OCI-LY7 (cell line): ENCODE measurements at regions not wholly inside any gene's neighbourhood (a gene's known extent, or its start where the extent isn't known, plus 50 kb on each side); places are given as distances from the start of the nearest gene placed in this dataset.

Source experiments
- BruUV-seq: library from RNA; stranded (reverse); fragments of 400-500 nt; replicated peaks from 2 replicates; lab custom pipeline; 2021; lab: Mats Ljungman, UMichigan
- CTCF ChIA-PET: fragments of 300-600 bp; sonication (Branson Sonifier 250); formaldehyde crosslinking; loops from one replicate; lab custom pipeline; 2022; ENCODE audit warnings: antibody characterized with exemption; ENCODE audit not compliant: unreplicated experiment; lab: Charles Lee
- POLR2A ChIA-PET: fragments of 300-600 bp; sonication (Branson Sonifier 250); formaldehyde crosslinking; loops from one replicate; lab custom pipeline; 2022; ENCODE audit warnings: antibody characterized with exemption; lab: Charles Lee
- DNase-seq: peaks from one replicate; pipeline ENCODE4 v3.0.0-alpha.2; 2015; ENCODE audit warnings: low spot score
- H2AFZ ChIP-seq: fragments of 200-600 bp; sonication (generic), shearing (Covaris generic); 2 replicates; pipeline ENCODE4 v1.6.1; 2014; ENCODE audit warnings: mild to moderate bottlenecking, antibody characterized with exemption, low read length, moderate library complexity
- H3K27ac ChIP-seq: fragments of 200-600 bp; sonication (generic); 2 replicates; pipeline ENCODE4 v1.5.1; 2014; ENCODE audit warnings: mixed run types, low read depth, mild to moderate bottlenecking, moderate library complexity, low read length, inconsistent platforms; ENCODE audit not compliant: poor library complexity, severe bottlenecking
- H3K36me3 ChIP-seq: fragments of 200-600 bp; sonication (generic); 2 replicates; pipeline ENCODE4 v1.6.1; 2014; ENCODE audit warnings: mild to moderate bottlenecking, antibody characterized with exemption, low read length, moderate library complexity, mixed read lengths; ENCODE audit not compliant: insufficient read depth
- H3K4me1 ChIP-seq: fragments of 200-600 bp; sonication (generic); 2 replicates; pipeline ENCODE4 v1.5.1; 2014; ENCODE audit warnings: mild to moderate bottlenecking, low read length; ENCODE audit not compliant: insufficient read depth, poor library complexity, severe bottlenecking
- H3K4me2 ChIP-seq: fragments of 200-600 bp; sonication (generic); 2 replicates; pipeline ENCODE4 v1.6.1; 2014; ENCODE audit warnings: mild to moderate bottlenecking, low read length
- H3K4me3 ChIP-seq: fragments of 200-600 bp; sonication (generic); 2 replicates; pipeline ENCODE4 v1.5.1; 2014; ENCODE audit warnings: mild to moderate bottlenecking, low read depth, low read length; ENCODE audit not compliant: poor library complexity, severe bottlenecking
- H3K79me2 ChIP-seq: fragments of 200-600 bp; sonication (generic); 2 replicates; pipeline ENCODE4 v1.6.1; 2016; ENCODE audit warnings: low read depth, mild to moderate bottlenecking, low read length, moderate library complexity, mixed read lengths; ENCODE audit not compliant: insufficient read depth
- H3K9me2 ChIP-seq: fragments of 200-600 bp; sonication (generic); 2 replicates; pipeline ENCODE4 v1.6.1; 2016; ENCODE audit warnings: mild to moderate bottlenecking, low read length, mixed read lengths; ENCODE audit not compliant: insufficient read depth
- H3K9me3 ChIP-seq: fragments of 200-600 bp; sonication (generic); 2 replicates; pipeline ENCODE4 v1.6.1; 2014; ENCODE audit warnings: mild to moderate bottlenecking, mixed run types, low read length, mixed read lengths
- H4K20me1 ChIP-seq: fragments of 200-600 bp; sonication (generic); 2 replicates; pipeline ENCODE4 v1.6.1; 2014; ENCODE audit warnings: mild to moderate bottlenecking, antibody characterized with exemption, low read length, moderate library complexity, mixed read lengths; ENCODE audit not compliant: insufficient read depth
- EZH2phosphoT487 ChIP-seq: fragments of 200-600 bp; sonication (generic); IDR thresholded peaks from 2 replicates; pipeline ENCODE4 v1.6.1; 2018; ENCODE audit warnings: low read depth, borderline replicate concordance, mild to moderate bottlenecking, mixed run types, antibody characterized with exemption, low read length, moderate library complexity, mixed read lengths
- intact Hi-C: fragments of 100-400 bp; cut with micrococcal nuclease; formaldehyde crosslinking; loops from one replicate; pipeline ENCODE4 v1.10.0; 2022; ENCODE audit not compliant: unreplicated experiment
- TF ChIP-seq, protein P1 (sequence below): fragments of 200-600 bp; sonication (generic); conservative IDR thresholded peaks from 2 replicates; pipeline ENCODE4 v1.5.1; 2014; ENCODE audit warnings: mild to moderate bottlenecking, antibody characterized with exemption, low read length, moderate library complexity, mixed read lengths

DNA sequence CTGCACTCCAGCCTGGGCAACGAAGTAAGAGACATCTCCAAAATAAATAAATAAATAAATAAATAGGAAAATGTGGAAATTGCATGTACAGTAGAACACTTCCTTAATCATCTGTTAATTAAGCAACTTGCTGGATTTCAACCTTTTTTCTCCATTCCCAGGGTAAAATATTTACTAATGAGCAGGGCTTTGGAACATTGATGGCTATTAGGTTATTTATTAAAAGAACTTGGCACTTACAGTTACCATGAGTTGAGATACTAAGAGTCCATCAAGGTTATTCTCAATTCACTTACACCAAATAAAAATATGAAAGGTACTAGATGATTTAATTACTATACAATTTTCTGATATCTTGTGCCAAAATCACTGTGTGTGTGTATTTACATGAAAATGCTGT is 607.1 kb downstream of the PCDH18 start:
- Histone ChIP-seq H3K9me3 (no peaks in the 10 kb centered on the region), H3K9me2 (no peaks in the 10 kb centered on the region), H3K4me3 (no peak overlapping the region), H3K4me1 (no peaks in the 10 kb centered on the region), H3K79me2 (no peaks in the 10 kb centered on the region), H3K4me2 (no peak overlapping the region), H4K20me1 (no peaks in the 10 kb centered on the region), H3K36me3 (no peaks in the 10 kb centered on the region), H2AFZ (no peak overlapping the region), H3K27ac (no peak overlapping the region)
- TF ChIP-seq EZH2phosphoT487, result no peak
- TF ChIP-seq, protein P1, sequence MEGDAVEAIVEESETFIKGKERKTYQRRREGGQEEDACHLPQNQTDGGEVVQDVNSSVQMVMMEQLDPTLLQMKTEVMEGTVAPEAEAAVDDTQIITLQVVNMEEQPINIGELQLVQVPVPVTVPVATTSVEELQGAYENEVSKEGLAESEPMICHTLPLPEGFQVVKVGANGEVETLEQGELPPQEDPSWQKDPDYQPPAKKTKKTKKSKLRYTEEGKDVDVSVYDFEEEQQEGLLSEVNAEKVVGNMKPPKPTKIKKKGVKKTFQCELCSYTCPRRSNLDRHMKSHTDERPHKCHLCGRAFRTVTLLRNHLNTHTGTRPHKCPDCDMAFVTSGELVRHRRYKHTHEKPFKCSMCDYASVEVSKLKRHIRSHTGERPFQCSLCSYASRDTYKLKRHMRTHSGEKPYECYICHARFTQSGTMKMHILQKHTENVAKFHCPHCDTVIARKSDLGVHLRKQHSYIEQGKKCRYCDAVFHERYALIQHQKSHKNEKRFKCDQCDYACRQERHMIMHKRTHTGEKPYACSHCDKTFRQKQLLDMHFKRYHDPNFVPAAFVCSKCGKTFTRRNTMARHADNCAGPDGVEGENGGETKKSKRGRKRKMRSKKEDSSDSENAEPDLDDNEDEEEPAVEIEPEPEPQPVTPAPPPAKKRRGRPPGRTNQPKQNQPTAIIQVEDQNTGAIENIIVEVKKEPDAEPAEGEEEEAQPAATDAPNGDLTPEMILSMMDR, result no peak
- intact Hi-C loops, result no loop called here
- CTCF ChIA-PET, result no interaction called here
- DNase-seq, result no peak
- POLR2A ChIA-PET, result no interaction called here
- BruUV-seq, result no TSS peak

DNA sequence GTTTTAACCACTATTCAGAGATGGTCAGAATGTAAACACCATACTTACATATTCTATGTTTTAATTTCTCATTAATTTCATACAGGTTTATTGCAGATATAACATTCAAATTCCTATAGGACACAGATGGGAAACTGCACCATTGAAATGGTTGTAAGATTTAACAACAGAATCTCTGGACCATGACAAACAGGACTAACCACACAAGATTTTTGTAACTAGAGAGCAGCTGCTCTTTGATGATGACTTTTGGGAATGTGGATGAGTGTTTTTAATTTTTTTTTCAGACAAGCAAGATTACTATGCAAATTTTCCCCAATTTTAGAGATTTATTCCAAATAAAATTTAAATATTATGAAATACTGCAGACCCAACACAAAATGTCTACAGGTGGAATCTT is 610.2 kb downstream of the PCDH18 start:
- BruUV-seq, result no TSS peak
- Histone ChIP-seq H3K9me2 (no peaks in the 10 kb centered on the region), H2AFZ (no peak overlapping the region), H3K79me2 (no peaks in the 10 kb centered on the region), H3K27ac (no peak overlapping the region), H3K4me2 (no peak overlapping the region), H4K20me1 (no peaks in the 10 kb centered on the region), H3K36me3 (no peaks in the 10 kb centered on the region), H3K9me3 (no peaks in the 10 kb centered on the region), H3K4me3 (no peak overlapping the region), H3K4me1 (no peaks in the 10 kb centered on the region)
- CTCF ChIA-PET, result no interaction called here
- POLR2A ChIA-PET, result no interaction called here
- intact Hi-C loops, result no loop called here
- DNase-seq, result no peak
- no peak for TF ChIP-seq EZH2phosphoT487
- TF ChIP-seq, protein P1, result no peak

DNA sequence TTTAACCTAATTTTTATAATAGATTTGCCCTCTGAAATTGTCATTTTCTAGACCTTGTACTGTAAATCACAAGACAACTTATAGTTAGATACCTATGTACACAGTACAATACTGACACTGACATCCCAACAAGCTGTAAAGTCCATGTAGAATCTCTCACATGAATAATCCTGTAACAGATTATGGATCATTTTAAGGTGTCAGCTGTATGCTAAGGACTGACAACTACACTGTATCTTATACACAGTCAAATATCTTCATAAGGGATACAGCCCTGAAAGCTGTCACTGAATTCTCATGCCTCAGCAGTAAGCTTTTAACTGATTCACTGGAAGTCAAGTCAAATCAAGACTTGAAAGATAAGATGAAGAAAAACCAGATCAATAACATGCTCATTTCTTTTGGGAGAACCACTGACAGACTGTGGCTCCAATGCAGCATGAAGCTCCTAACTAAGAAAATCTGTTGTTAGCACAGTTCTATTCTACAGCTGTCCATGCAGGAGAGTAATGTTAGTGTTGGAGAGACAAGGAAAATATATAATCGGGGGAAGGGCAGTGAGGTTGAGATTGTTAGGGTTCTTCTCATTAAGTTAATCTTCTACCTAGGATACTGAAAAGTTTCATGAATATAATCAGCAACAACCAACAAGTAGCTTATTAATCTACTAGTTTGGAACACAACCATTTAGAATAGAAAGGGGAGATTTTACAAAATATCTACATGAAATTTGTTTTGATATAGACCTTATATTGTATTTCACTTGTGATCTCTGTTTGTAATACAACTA is 612.0 kb downstream of the PCDH18 start:
- H2AFZ ChIP-seq, result no peak overlapping the region
- no peaks in the 10 kb centered on the region for H3K79me2 ChIP-seq
- no peaks in the 10 kb centered on the region for H3K36me3 ChIP-seq
- CTCF ChIA-PET, result no interaction called here
- POLR2A ChIA-PET, result interaction anchor here (0.7 kb wide), 1 partner anchor 51 kb away, joined by 3 read pairs; no protein-coding TSS in a partner anchor
- H3K27ac ChIP-seq, result no peak overlapping the region
- intact Hi-C loops, result no loop called here
- H3K9me3 ChIP-seq, result no peaks in the 10 kb centered on the region
- TF ChIP-seq, protein P1, result no peak
- TF ChIP-seq EZH2phosphoT487, result no peak
- H3K9me2 ChIP-seq, result no peaks in the 10 kb centered on the region
- no peak overlapping the region for H3K4me3 ChIP-seq
- DNase-seq, result no peak
- no peak overlapping the region for H3K4me2 ChIP-seq
- no TSS peak for BruUV-seq
- no peaks in the 10 kb centered on the region for H4K20me1 ChIP-seq
- no peaks in the 10 kb centered on the region for H3K4me1 ChIP-seq
